OCI-LY1 (cell line): ENCODE measurements at regions not wholly inside any gene's neighbourhood (a gene's known extent, or its start where the extent isn't known, plus 50 kb on each side); places are given as distances from the start of the nearest gene placed in this dataset.

ENCODE experiments used
- CTCF ChIP-seq: fragments of 200-600 bp; sonication (generic), shearing (Covaris generic); IDR thresholded peaks from 2 replicates; pipeline ENCODE4 v1.5.1; 2017; ENCODE audit warnings: mild to moderate bottlenecking, antibody characterized with exemption, low read length, moderate library complexity, mixed read lengths
- EZH2 ChIP-seq: fragments of 200-600 bp; sonication (generic), shearing (Covaris generic); IDR thresholded peaks from 2 replicates; pipeline ENCODE4 v1.8.0; 2017; ENCODE audit warnings: borderline replicate concordance, mixed run types, mild to moderate bottlenecking, antibody characterized with exemption, low read length, moderate library complexity, mixed read lengths

- TF ChIP-seq CTCF (no peak), EZH2 (no peak)
These were observed 490.4 kb downstream of the DNAH5 start for GRCh38 chr5:13454050-13454449.
